GM12878 (cell line): ENCODE measurements at regions not wholly inside any gene's neighbourhood (a gene's known extent, or its start where the extent isn't known, plus 50 kb on each side); places are given as distances from the start of the nearest gene placed in this dataset.
"Not testable (repeated sequence)": the region's sequence is repeated elsewhere in the genome, so short reads cannot be mapped to it uniquely, and the experiment has no call there.

Experiments used
- ATAC-seq: fragments of 200-7000 bp; cut with Tn5 transposase; 3 replicates; pipeline ENCODE4 v1.9.1; 2020; ENCODE audit warnings: mild to moderate bottlenecking, moderate library complexity
- BruUV-seq: library from RNA; stranded (reverse); fragments of 400-500 nt; replicated peaks from 2 replicates; lab custom pipeline; 2021; lab: Mats Ljungman, UMichigan
- CTCF ChIA-PET: fragments of 300-600 bp; sonication (Branson Sonifier 250); formaldehyde crosslinking; extraction: SDS; loops from one replicate; lab custom pipeline; 2021; ENCODE audit warnings: inconsistent platforms; lab: Yijun Ruan, JAX
- POLR2A ChIA-PET: fragments of 350-600 bp; formaldehyde crosslinking; extraction: SDS; loops from one replicate; lab custom pipeline; 2021; ENCODE audit warnings: inconsistent platforms; lab: Charles Lee
- RAD21 ChIA-PET: fragments of 300-600 bp; sonication (Branson Sonifier 250); formaldehyde crosslinking; loops from one replicate; lab custom pipeline; 2023; ENCODE audit warnings: antibody characterized with exemption; ENCODE audit not compliant: unreplicated experiment; lab: Charles Lee
- SMC1A ChIA-PET: fragments of 300-600 bp; sonication (Branson Sonifier 250); formaldehyde crosslinking; loops from one replicate; lab custom pipeline; 2023; ENCODE audit not compliant: unreplicated experiment, uncharacterized antibody; lab: Charles Lee
- DNase-seq: peaks from one replicate; pipeline ENCODE4 v3.0.0-alpha.2; 2011; ENCODE audit warnings: low read depth, low spot score
- FAIRE-seq: peaks from 3 replicates; lab custom pipeline; 2011; peaks lifted over from hg19 to GRCh38; lab: Jason Lieb, UNC
- H2AFZ ChIP-seq: 2 replicates; pipeline ENCODE4 v1.6.0; 2011; ENCODE audit warnings: low read depth, low read length, control low read depth; ENCODE audit not compliant: control insufficient read depth
- H3K27ac ChIP-seq: 2 replicates; pipeline ENCODE4 v1.5.1; 2011; ENCODE audit warnings: control low read depth; ENCODE audit not compliant: control insufficient read depth, insufficient read depth
- H3K27me3 ChIP-seq, 2 experiments: replicated peaks in 1 of 2; 2 replicates each; pipeline versions ENCODE4 v1.6.0 to v1.6.1; 2011; ENCODE audit warnings: low read length in 1 of 2; ENCODE audit not compliant: control insufficient read depth in 2 of 2, insufficient read depth in 2 of 2
- H3K36me3 ChIP-seq, 2 experiments: 2 replicates each; pipeline ENCODE4 v1.5.1; 2011; ENCODE audit warnings: low read length in 1 of 2; ENCODE audit not compliant: control insufficient read depth in 2 of 2, insufficient read depth in 2 of 2
- H3K4me1 ChIP-seq: 2 replicates; pipeline ENCODE4 v1.6.1; 2011; ENCODE audit warnings: mild to moderate bottlenecking, low read length, moderate library complexity, mixed read lengths; ENCODE audit not compliant: control insufficient read depth, insufficient read depth
- H3K4me2 ChIP-seq: 2 replicates; pipeline ENCODE4 v1.6.0; 2011; ENCODE audit warnings: control low read depth; ENCODE audit not compliant: control insufficient read depth, insufficient read depth
- H3K4me3 ChIP-seq: fragments of 200-600 bp; sonication (generic); 2 replicates; pipeline ENCODE4 v1.5.1; 2016
- H3K79me2 ChIP-seq: 2 replicates; pipeline ENCODE4 v1.6.0; 2011; ENCODE audit warnings: low read length; ENCODE audit not compliant: control insufficient read depth, insufficient read depth
- H3K9ac ChIP-seq: 2 replicates; pipeline ENCODE4 v1.8.0; 2011; ENCODE audit warnings: low read length, control low read depth, mixed read lengths; ENCODE audit not compliant: control insufficient read depth, insufficient read depth
- H3K9me3 ChIP-seq: replicated peaks from 3 replicates; pipeline ENCODE4 v1.5.1; 2011; ENCODE audit warnings: mild to moderate bottlenecking, low read length; ENCODE audit not compliant: control insufficient read depth, insufficient read depth
- H4K20me1 ChIP-seq: 2 replicates; pipeline ENCODE4 v1.6.0; 2011; ENCODE audit not compliant: control insufficient read depth, insufficient read depth
- HDAC6 ChIP-seq: fragments of 200-600 bp; sonication (generic); IDR thresholded peaks from one replicate; pipeline ENCODE4 v1.8.0; 2017; ENCODE audit warnings: antibody characterized with exemption; ENCODE audit not compliant: unreplicated experiment
- MTA2 ChIP-seq: fragments of 450-650 bp; IDR thresholded peaks from 2 replicates; pipeline ENCODE4 v1.6.1; 2016; ENCODE audit warnings: low read depth, mild to moderate bottlenecking, moderate library complexity
- SMC3 ChIP-seq: IDR thresholded peaks from 2 replicates; pipeline ENCODE4 v1.6.1; 2011; ENCODE audit warnings: low read length, improper control_type of control experiment, borderline replicate concordance
- SUPT20H ChIP-seq: IDR thresholded peaks from 2 replicates; pipeline ENCODE4 v1.6.1; 2011; ENCODE audit warnings: low read depth, mild to moderate bottlenecking, low read length, moderate library complexity, borderline replicate concordance; ENCODE audit not compliant: control insufficient read depth
- ZSCAN29 ChIP-seq: fragments of 450-650 bp; IDR thresholded peaks from 2 replicates; pipeline ENCODE4 v1.6.1; 2017; ENCODE audit warnings: mild to moderate bottlenecking, moderate library complexity
- WGBS: methylation state at CpG from one replicate; pipeline ENCODE4 v1.1.6; 2016; ENCODE audit warnings: low lambda C conversion rate; ENCODE audit not compliant: insufficient replicate concordance, insufficient coverage; ENCODE audit errors: missing lambda C conversion rate; 5-methylcytosine and 5-hydroxymethylcytosine counted together
- in situ Hi-C: fragments of 300-500 bp; cut with MboI; formaldehyde crosslinking; loops from 9 replicates; pipeline ENCODE4 v1.14.3; 2018; ENCODE audit warnings: mixed read lengths
- intact Hi-C: fragments of 100-400 bp; cut with micrococcal nuclease; formaldehyde crosslinking; loops from one replicate; pipeline ENCODE4 v1.14.2; 2022; ENCODE audit not compliant: unreplicated experiment

- Histone ChIP-seq H4K20me1 (no peaks in the 10 kb centered on the region), H3K36me3 (no peaks in the 10 kb centered on the region), H3K4me1 (no peaks in the 10 kb centered on the region), H3K9me3 (no peaks in the 10 kb centered on the region), H3K79me2 (no peaks in the 10 kb centered on the region), H3K9ac (no peak overlapping the region), H3K4me3 (no peak overlapping the region), H3K4me2 (no peak overlapping the region), H3K27me3 (no peaks in the 10 kb centered on the region), H3K27ac (no peak overlapping the region), H2AFZ (no peak overlapping the region)
- TF ChIP-seq SUPT20H (no peak), HDAC6 (no peak), ZSCAN29 (no peak), MTA2 (no peak), SMC3 (no peak)
- POLR2A ChIA-PET: no interaction called here
- in situ Hi-C loops: no loop called here
- WGBS: 8% methylated on average over 4 of the region's 4 CpGs
- RAD21 ChIA-PET: no interaction called here
- no TSS peak for BruUV-seq
- no peak for ATAC-seq
- no peak for DNase-seq
- no peak for FAIRE-seq
- SMC1A ChIA-PET: no interaction called here
- CTCF ChIA-PET: interaction anchor here (0.9 kb wide), 1 partner anchor 116 kb away, joined by 3 read pairs; no protein-coding TSS in a partner anchor
- intact Hi-C loops: no loop called here
Observed at GRCh38 chr3:13998831-13999230, 119.0 kb upstream of the WNT7A start.

- H4K20me1 ChIP-seq, H3K4me2 ChIP-seq, RAD21 ChIA-PET, H3K9ac ChIP-seq, intact Hi-C loops, H2AFZ ChIP-seq, DNase-seq, BruUV-seq, H3K27ac ChIP-seq, H3K4me3 ChIP-seq, FAIRE-seq, H3K9me3 ChIP-seq, in situ Hi-C loops, H3K79me2 ChIP-seq, H3K4me1 ChIP-seq, H3K27me3 ChIP-seq, CTCF ChIA-PET, ATAC-seq, SMC1A ChIA-PET, POLR2A ChIA-PET, H3K36me3 ChIP-seq: not testable (repeated sequence)
- WGBS: 51% methylated on average over 8 of the region's 12 CpGs
Observed at GRCh38 chr3:13995216-13995615, 115.3 kb upstream of the WNT7A start.

GRCh38 chr3:13988925-13989324 is 109.1 kb upstream of the WNT7A start:
- H3K27ac ChIP-seq, H3K36me3 ChIP-seq, H3K27me3 ChIP-seq, H2AFZ ChIP-seq, H4K20me1 ChIP-seq, RAD21 ChIA-PET, POLR2A ChIA-PET, BruUV-seq, CTCF ChIA-PET, H3K9ac ChIP-seq, H3K4me1 ChIP-seq, H3K4me2 ChIP-seq, DNase-seq, FAIRE-seq, in situ Hi-C loops, ATAC-seq, H3K4me3 ChIP-seq, H3K79me2 ChIP-seq, H3K9me3 ChIP-seq, intact Hi-C loops, SMC1A ChIA-PET: not testable (repeated sequence)
- WGBS: 0% methylated on average over 1 of the region's 1 CpG
